ENCODE measurements at regions not wholly inside any gene's neighbourhood (a gene's known extent, or its start where the extent isn't known, plus 50 kb on each side); places are given as distances from the start of the nearest gene placed in this dataset.

GRCh38 chr7:50159154-50159553 lies 66.1 kb upstream of the ZPBP start:
- H3K4me3 ChIP-seq, result no peak overlapping the region
- no peaks in the 10 kb centered on the region for H4K20me1 ChIP-seq (ENCODE audit: low read depth)
- H3K27ac ChIP-seq, result no peak overlapping the region
- H3K36me3 ChIP-seq, result no peaks in the 10 kb centered on the region
- H2AFZ ChIP-seq (replicated peaks), result no peak overlapping the region
- Mint-ChIP-seq H3K4me1 (no peaks in the 10 kb centered on the region), H3K4me3 (no peak overlapping the region), H3K27me3 (ENCODE audit: insufficient read depth, low read depth) (peaks cover 2% of the 10 kb centered on the region), H3K9me3 (no peaks in the 10 kb centered on the region), H3K27ac (no peak overlapping the region), H3K36me3 (no peaks in the 10 kb centered on the region)
- H3F3A ChIP-seq (ENCODE audit: low read depth), result no peaks in the 10 kb centered on the region
- H3K4me1 ChIP-seq, result no peaks in the 10 kb centered on the region
- DNase-seq (ENCODE audit: low spot score), result no peak
- no peak overlapping the region for H3K9ac ChIP-seq
- no peaks in the 10 kb centered on the region for H3K9me3 ChIP-seq (ENCODE audit: low read depth)
- H3K27me3 ChIP-seq, result no peaks in the 10 kb centered on the region
- H3K4me2 ChIP-seq, result no peak overlapping the region
- H3K79me2 ChIP-seq (ENCODE audit: low read depth), result no peaks in the 10 kb centered on the region
- TF ChIP-seq EZH2phosphoT487 (IDR thresholded peaks at IDR 0.05), result no peak
- TF ChIP-seq, protein P1, sequence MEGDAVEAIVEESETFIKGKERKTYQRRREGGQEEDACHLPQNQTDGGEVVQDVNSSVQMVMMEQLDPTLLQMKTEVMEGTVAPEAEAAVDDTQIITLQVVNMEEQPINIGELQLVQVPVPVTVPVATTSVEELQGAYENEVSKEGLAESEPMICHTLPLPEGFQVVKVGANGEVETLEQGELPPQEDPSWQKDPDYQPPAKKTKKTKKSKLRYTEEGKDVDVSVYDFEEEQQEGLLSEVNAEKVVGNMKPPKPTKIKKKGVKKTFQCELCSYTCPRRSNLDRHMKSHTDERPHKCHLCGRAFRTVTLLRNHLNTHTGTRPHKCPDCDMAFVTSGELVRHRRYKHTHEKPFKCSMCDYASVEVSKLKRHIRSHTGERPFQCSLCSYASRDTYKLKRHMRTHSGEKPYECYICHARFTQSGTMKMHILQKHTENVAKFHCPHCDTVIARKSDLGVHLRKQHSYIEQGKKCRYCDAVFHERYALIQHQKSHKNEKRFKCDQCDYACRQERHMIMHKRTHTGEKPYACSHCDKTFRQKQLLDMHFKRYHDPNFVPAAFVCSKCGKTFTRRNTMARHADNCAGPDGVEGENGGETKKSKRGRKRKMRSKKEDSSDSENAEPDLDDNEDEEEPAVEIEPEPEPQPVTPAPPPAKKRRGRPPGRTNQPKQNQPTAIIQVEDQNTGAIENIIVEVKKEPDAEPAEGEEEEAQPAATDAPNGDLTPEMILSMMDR (IDR thresholded peaks at IDR 0.05), result no peak
- no peak for TF ChIP-seq EZH2 (IDR thresholded peaks at IDR 0.05)

DNA sequence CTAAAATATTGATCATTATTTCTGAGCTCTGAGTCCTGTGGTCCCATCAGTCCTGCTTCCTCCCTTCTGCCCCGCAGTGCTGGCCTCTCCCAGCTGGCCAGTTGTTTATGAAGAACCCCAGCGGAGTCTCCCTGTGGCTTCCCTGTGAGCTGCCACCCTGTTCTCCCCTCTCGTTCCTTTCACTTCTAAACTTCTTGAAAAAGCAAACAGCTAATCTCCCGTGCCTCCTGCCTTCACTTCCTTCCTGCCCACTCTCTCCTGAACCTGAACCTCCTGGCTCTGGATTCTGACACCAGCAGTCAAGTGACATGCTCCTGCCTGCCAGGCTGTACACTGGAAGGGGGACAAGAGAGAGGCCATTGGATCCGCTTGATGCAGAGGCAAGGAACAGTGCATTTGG lies 63.7 kb upstream of the ZPBP start:
- no peaks in the 10 kb centered on the region for H4K20me1 ChIP-seq (ENCODE audit: low read depth)
- no peaks in the 10 kb centered on the region for H3K36me3 ChIP-seq
- Mint-ChIP-seq H3K27ac (peak overlapping the region; percentile 20), H3K9me3 (no peaks in the 10 kb centered on the region), H3K27me3 (ENCODE audit: insufficient read depth, low read depth) (peaks cover 4% of the 10 kb centered on the region), H3K36me3 (no peaks in the 10 kb centered on the region), H3K4me3 (no peak overlapping the region), H3K4me1 (no peaks in the 10 kb centered on the region)
- H3K9me3 ChIP-seq (ENCODE audit: low read depth), result no peaks in the 10 kb centered on the region
- H3F3A ChIP-seq (ENCODE audit: low read depth), result no peaks in the 10 kb centered on the region
- no peaks in the 10 kb centered on the region for H3K79me2 ChIP-seq (ENCODE audit: low read depth)
- no peak overlapping the region for H3K4me2 ChIP-seq
- DNase-seq (ENCODE audit: low spot score), result no peak
- H2AFZ ChIP-seq (replicated peaks), result no peak overlapping the region
- no peak overlapping the region for H3K27ac ChIP-seq
- TF ChIP-seq, protein P1 (IDR thresholded peaks at IDR 0.05), result no peak
- TF ChIP-seq EZH2phosphoT487 (IDR thresholded peaks at IDR 0.05), result no peak
- no peak for TF ChIP-seq EZH2 (IDR thresholded peaks at IDR 0.05)
- H3K9ac ChIP-seq, result no peak overlapping the region
- no peaks in the 10 kb centered on the region for H3K4me1 ChIP-seq
- no peak overlapping the region for H3K4me3 ChIP-seq
- H3K27me3 ChIP-seq, result no peaks in the 10 kb centered on the region

DNA sequence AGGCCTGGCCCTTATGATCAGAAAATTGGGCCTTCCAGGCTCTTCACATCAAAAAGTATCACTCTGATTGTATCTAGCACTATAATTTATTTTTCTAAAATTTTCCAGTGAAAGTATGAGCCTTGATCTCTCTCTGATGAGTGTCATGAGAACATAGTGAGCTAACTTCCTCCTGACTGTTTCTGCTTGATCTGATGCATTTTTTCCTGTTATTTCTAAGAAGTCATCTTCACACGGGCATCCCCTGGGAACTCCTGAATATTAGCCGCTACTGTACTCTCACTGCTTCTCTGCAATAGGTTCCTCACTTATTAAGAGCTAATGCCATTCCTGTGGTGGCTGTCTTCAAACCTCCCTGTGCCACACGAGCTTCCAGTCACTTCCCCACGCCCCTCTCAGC lies 63.1 kb upstream of the ZPBP start:
- H4K20me1 ChIP-seq (ENCODE audit: low read depth), result no peaks in the 10 kb centered on the region
- no peaks in the 10 kb centered on the region for H3K4me1 ChIP-seq
- Mint-ChIP-seq H3K27me3 (ENCODE audit: insufficient read depth, low read depth) (peaks cover 4% of the 10 kb centered on the region), H3K4me3 (no peak overlapping the region), H3K27ac (no peak overlapping the region), H3K9me3 (no peaks in the 10 kb centered on the region), H3K36me3 (no peaks in the 10 kb centered on the region), H3K4me1 (peaks cover 2% of the 10 kb centered on the region)
- no peak for TF ChIP-seq EZH2phosphoT487 (IDR thresholded peaks at IDR 0.05)
- TF ChIP-seq, protein P1 (IDR thresholded peaks at IDR 0.05), result no peak
- TF ChIP-seq EZH2 (IDR thresholded peaks at IDR 0.05), result no peak
- H3F3A ChIP-seq (ENCODE audit: low read depth), result no peaks in the 10 kb centered on the region
- no peaks in the 10 kb centered on the region for H3K79me2 ChIP-seq (ENCODE audit: low read depth)
- no peaks in the 10 kb centered on the region for H3K9me3 ChIP-seq (ENCODE audit: low read depth)
- H3K9ac ChIP-seq, result no peak overlapping the region
- no peaks in the 10 kb centered on the region for H3K27me3 ChIP-seq
- H2AFZ ChIP-seq (replicated peaks), result no peak overlapping the region
- no peak overlapping the region for H3K4me3 ChIP-seq
- no peaks in the 10 kb centered on the region for H3K36me3 ChIP-seq
- DNase-seq (ENCODE audit: low spot score), result no peak
- no peak overlapping the region for H3K27ac ChIP-seq
- no peak overlapping the region for H3K4me2 ChIP-seq
